ENCODE measurements at regions not wholly inside any gene's neighbourhood (a gene's known extent, or its start where the extent isn't known, plus 50 kb on each side); places are given as distances from the start of the nearest gene placed in this dataset.

GRCh38 chr3:194875581-194876402 lies 190.1 kb downstream of the FAM43A start:
- no peaks in the 10 kb centered on the region for H3K36me3 ChIP-seq
- peaks cover 18 to 53% (median 36%) of the 10 kb centered on the region in 4 donors for H3K4me1 ChIP-seq
- TF ChIP-seq POLR2AphosphoS5 (IDR thresholded peaks at IDR 0.05) (no peak), POLR2A (IDR thresholded peaks at IDR 0.05) (no peak), EP300 (IDR thresholded peaks at IDR 0.05; ENCODE audit: low read depth) (no peak), CTCF (IDR thresholded peaks at IDR 0.05) (no peak)
- WGBS, 2 donors (ENCODE audit: low coverage in 1 of 2): 91 to 100% methylated on average over 8 to 20 of the region's 20 CpGs
- DNase-seq: no peak
- H3K9me3 ChIP-seq: no peaks in the 10 kb centered on the region
- H3K4me3 ChIP-seq: no peak overlapping the region
- intact Hi-C loops (cut with DNase I; ENCODE audit: low total_unique reads) (no loop called here), in situ Hi-C loops (cut with MboI; ENCODE audit: low pct_ligation_motif_present in 1 of 4, low pct_unique_long_range_greater_than_20kb in 1 of 4, low sequenced_read_pairs in 3 of 4) (no loop called here)
- H3K27ac ChIP-seq: no peak overlapping the region
- no peaks in the 10 kb centered on the region for H3K27me3 ChIP-seq

- no peak overlapping the region for H3K27ac ChIP-seq
- peaks cover 17 to 53% (median 38%) of the 10 kb centered on the region in 4 donors for H3K4me1 ChIP-seq
- DNase-seq: no peak
- H3K27me3 ChIP-seq: no peaks in the 10 kb centered on the region
- H3K4me3 ChIP-seq: no peak overlapping the region
- 65 to 76% methylated on average over 2 to 12 of the region's 12 CpGs for WGBS, 2 donors (ENCODE audit: low coverage in 1 of 2)
- TF ChIP-seq EP300 (IDR thresholded peaks at IDR 0.05; ENCODE audit: low read depth) (no peak), POLR2AphosphoS5 (IDR thresholded peaks at IDR 0.05) (no peak), CTCF (IDR thresholded peaks at IDR 0.05) (no peak)
- in situ Hi-C loops (cut with MboI; ENCODE audit: low pct_ligation_motif_present in 1 of 4, low pct_unique_long_range_greater_than_20kb in 1 of 4, low sequenced_read_pairs in 3 of 4): no loop called here
- no peaks in the 10 kb centered on the region for H3K36me3 ChIP-seq
- H3K9me3 ChIP-seq: no peaks in the 10 kb centered on the region
- intact Hi-C loops (cut with DNase I; ENCODE audit: low total_unique reads): no loop called here
Observed at GRCh38 chr3:194876403-194877095, 190.9 kb downstream of the FAM43A start.

- intact Hi-C loops (cut with DNase I; ENCODE audit: low total_unique reads) (no loop called here), in situ Hi-C loops (cut with MboI; ENCODE audit: low pct_ligation_motif_present in 1 of 4, low pct_unique_long_range_greater_than_20kb in 1 of 4, low sequenced_read_pairs in 3 of 4) (no loop called here)
- no peaks in the 10 kb centered on the region for H3K27me3 ChIP-seq
- H3K4me3 ChIP-seq: no peak overlapping the region
- DNase-seq: no peak
- H3K27ac ChIP-seq: no peak overlapping the region
- WGBS, 2 donors (ENCODE audit: low coverage in 1 of 2): 83 to 89% methylated on average over 8 to 24 of the region's 24 CpGs
- H3K4me1 ChIP-seq: peaks cover 7 to 45% (median 29%) of the 10 kb centered on the region in 4 donors
- TF ChIP-seq CTCF (IDR thresholded peaks at IDR 0.05) (no peak), POLR2AphosphoS5 (IDR thresholded peaks at IDR 0.05) (no peak), POLR2A (IDR thresholded peaks at IDR 0.05) (no peak), EP300 (IDR thresholded peaks at IDR 0.05; ENCODE audit: low read depth) (no peak)
- no peaks in the 10 kb centered on the region for H3K9me3 ChIP-seq
- H3K36me3 ChIP-seq: no peaks in the 10 kb centered on the region
Observed at GRCh38 chr3:194877291-194878119, 191.8 kb downstream of the FAM43A start.

Measured in transverse colon (tissue), 4 donors.